22Rv1 (cell line): ENCODE measurements at regions not wholly inside any gene's neighbourhood (a gene's known extent, or its start where the extent isn't known, plus 50 kb on each side); places are given as distances from the start of the nearest gene placed in this dataset.
"Not testable (repeated sequence)": the region's sequence is repeated elsewhere in the genome, so short reads cannot be mapped to it uniquely, and the experiment has no call there.

ENCODE experiments used
- CTCF ChIP-seq: fragments of 450-650 bp; IDR thresholded peaks from 2 replicates; pipeline ENCODE4 v1.5.1; 2017; ENCODE audit warnings: mild to moderate bottlenecking
- ZFX ChIP-seq: fragments of 450-650 bp; IDR thresholded peaks from 2 replicates; pipeline ENCODE4 v1.6.1; 2017; ENCODE audit warnings: antibody characterized with exemption, borderline replicate concordance

GRCh38 chr4:186873095-186873494 is 149.4 kb upstream of the FAT1 start:
- TF ChIP-seq CTCF, ZFX: not testable (repeated sequence)
